ENCODE measurements at regions not wholly inside any gene's neighbourhood (a gene's known extent, or its start where the extent isn't known, plus 50 kb on each side); places are given as distances from the start of the nearest gene placed in this dataset.

DNA sequence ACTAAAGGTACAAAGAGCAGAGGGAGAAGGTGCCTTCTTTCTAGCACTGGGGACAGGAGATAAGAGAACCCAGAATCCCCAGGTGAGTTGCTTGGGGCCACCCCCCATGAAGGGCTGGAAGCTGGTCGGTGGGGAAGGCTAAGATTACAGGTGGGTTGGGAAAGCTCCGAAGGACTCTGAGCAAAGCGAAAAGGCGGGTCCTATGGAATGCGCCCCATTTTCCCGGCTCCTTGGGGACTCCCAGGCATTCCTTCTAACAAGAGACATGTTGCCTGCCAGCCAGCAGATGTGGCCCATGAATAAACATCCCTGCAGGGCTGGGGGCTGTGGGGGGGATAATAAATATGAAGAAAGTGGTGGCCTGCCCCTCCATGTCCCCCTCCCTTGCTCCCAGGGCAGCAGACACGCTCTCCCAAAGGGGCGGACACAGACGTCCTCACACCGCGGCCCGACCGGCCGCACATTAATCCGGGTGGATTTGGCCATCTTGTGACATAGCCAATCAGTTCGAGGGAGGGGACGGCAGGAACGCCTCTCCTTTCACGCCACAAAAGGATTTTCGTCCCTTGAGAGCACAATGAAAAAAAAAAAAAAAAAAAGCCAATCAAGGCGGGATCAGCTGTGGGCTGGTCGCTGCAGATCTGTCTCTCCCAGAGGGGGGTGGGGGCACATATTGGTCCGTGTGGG lies 98.5 kb downstream of the SOX9 start:
- Histone ChIP-seq H3K27me3 (peaks cover 0 to 6% of the 10 kb centered on the region in 2 donors), H3K36me3 (no peaks in the 10 kb centered on the region), H3K27ac (no peak overlapping the region), H3K4me1 (no peaks in the 10 kb centered on the region), H3K4me3 (peak overlapping the region in 1 of 2 donors; percentile 25), H3K9me3 (no peaks in the 10 kb centered on the region)
- no peak for DNase-seq (ENCODE audit: low spot score)
- TF ChIP-seq, protein P1, sequence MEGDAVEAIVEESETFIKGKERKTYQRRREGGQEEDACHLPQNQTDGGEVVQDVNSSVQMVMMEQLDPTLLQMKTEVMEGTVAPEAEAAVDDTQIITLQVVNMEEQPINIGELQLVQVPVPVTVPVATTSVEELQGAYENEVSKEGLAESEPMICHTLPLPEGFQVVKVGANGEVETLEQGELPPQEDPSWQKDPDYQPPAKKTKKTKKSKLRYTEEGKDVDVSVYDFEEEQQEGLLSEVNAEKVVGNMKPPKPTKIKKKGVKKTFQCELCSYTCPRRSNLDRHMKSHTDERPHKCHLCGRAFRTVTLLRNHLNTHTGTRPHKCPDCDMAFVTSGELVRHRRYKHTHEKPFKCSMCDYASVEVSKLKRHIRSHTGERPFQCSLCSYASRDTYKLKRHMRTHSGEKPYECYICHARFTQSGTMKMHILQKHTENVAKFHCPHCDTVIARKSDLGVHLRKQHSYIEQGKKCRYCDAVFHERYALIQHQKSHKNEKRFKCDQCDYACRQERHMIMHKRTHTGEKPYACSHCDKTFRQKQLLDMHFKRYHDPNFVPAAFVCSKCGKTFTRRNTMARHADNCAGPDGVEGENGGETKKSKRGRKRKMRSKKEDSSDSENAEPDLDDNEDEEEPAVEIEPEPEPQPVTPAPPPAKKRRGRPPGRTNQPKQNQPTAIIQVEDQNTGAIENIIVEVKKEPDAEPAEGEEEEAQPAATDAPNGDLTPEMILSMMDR (IDR thresholded peaks at IDR 0.05): no peak

DNA sequence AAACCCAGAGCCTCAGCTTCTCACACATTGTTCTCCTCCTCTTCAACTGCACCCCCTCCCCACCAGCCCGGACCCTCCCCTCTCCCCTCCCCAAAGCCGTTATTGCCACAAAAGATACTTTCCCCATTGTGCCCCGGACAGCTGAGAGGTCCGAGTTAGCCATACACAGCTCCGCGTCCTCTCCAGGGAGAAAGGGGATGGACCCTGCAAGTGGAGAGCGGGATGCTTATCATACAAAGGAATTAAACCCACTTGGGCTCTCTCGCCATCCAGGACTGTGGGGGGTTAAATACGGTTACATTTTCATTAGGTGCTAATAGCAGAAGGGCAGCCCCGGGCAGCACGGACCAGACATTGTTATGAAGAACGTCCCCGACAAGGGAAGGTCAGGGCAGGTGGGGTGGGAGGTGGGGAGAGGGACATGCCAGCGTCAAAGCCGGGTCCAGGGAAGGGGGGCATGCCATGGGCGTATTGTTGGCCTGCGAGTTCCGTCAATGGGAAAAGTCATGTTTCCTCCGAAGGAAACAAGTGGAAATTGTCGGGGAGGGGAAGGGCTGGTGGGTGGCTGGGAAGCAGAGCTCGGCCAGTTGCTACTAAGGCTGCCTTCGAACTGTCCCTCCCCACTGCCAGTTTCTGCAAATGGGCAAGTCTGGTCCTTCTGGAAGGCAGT lies 99.1 kb downstream of the SOX9 start:
- TF ChIP-seq, protein P1 (IDR thresholded peaks at IDR 0.05): no peak
- no peak for DNase-seq (ENCODE audit: low spot score)
- no peaks in the 10 kb centered on the region for H3K36me3 ChIP-seq
- no peak overlapping the region for H3K27ac ChIP-seq
- H3K4me3 ChIP-seq: peak overlapping the region in 1 of 2 donors; percentile 25
- H3K27me3 ChIP-seq: peaks cover 0 to 6% of the 10 kb centered on the region in 2 donors
- no peaks in the 10 kb centered on the region for H3K4me1 ChIP-seq
- no peaks in the 10 kb centered on the region for H3K9me3 ChIP-seq

DNA sequence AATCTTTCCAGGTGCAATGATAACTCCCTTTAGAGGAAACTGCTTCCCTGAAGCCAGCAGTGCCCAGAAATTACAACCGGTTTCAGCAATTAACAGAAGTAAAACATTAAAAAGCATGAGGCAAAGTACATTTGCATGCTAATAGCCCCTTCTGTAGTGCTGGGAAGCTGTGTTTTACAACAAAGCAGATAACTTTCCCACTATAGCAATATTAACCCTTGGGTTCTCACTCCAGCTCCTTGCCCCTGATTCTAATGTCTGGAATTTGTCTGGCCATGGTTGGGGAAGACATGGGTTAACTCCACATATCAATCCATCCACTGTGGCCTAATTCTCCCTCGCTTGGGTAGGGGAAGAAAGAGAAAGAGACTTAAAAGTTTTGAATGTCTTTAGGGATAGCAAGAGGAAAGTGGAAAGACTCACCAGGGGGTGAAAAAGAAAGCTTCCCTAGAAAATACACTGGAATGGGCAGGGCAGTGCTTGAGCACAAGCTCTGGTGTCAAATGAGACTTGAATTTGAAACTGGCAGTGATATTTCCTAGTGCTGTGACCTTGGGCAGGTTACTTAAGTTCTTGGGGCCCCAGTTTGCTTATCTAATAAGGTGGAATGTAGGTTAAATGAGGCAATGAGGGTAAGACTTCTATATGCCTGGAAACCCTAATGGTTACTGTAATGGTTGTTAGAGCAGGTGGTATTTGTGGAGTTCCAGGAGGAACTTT lies 102.0 kb downstream of the SOX9 start:
- TF ChIP-seq, protein P1 (IDR thresholded peaks at IDR 0.05): no peak
- Histone ChIP-seq H3K9me3 (no peaks in the 10 kb centered on the region), H3K27me3 (peaks cover 0 to 6% of the 10 kb centered on the region in 2 donors), H3K27ac (no peak overlapping the region), H3K4me3 (no peak overlapping the region), H3K4me1 (no peaks in the 10 kb centered on the region), H3K36me3 (no peaks in the 10 kb centered on the region)
- no peak for DNase-seq (ENCODE audit: low spot score)

GRCh38 chr17:72223866-72224291 lies 103.1 kb downstream of the SOX9 start:
- Histone ChIP-seq H3K4me1 (no peaks in the 10 kb centered on the region), H3K27me3 (peaks cover 0 to 5% of the 10 kb centered on the region in 2 donors), H3K4me3 (no peak overlapping the region), H3K36me3 (no peaks in the 10 kb centered on the region), H3K27ac (no peak overlapping the region), H3K9me3 (no peaks in the 10 kb centered on the region)
- DNase-seq (ENCODE audit: low spot score): no peak
- TF ChIP-seq, protein P1 (IDR thresholded peaks at IDR 0.05): no peak

- Histone ChIP-seq H3K27me3 (no peaks in the 10 kb centered on the region), H3K4me1 (no peaks in the 10 kb centered on the region), H3K27ac (no peak overlapping the region), H3K4me3 (no peak overlapping the region), H3K36me3 (no peaks in the 10 kb centered on the region), H3K9me3 (no peaks in the 10 kb centered on the region)
- TF ChIP-seq, protein P1 (IDR thresholded peaks at IDR 0.05): no peak
- no peak for DNase-seq (ENCODE audit: low spot score)
Observed at GRCh38 chr17:72226322-72226721, 105.5 kb downstream of the SOX9 start.
